ENCODE measurements at regions not wholly inside any gene's neighbourhood (a gene's known extent, or its start where the extent isn't known, plus 50 kb on each side); places are given as distances from the start of the nearest gene placed in this dataset.
"Not testable (repeated sequence)": the region's sequence is repeated elsewhere in the genome, so short reads cannot be mapped to it uniquely, and the experiment has no call there.

DNA sequence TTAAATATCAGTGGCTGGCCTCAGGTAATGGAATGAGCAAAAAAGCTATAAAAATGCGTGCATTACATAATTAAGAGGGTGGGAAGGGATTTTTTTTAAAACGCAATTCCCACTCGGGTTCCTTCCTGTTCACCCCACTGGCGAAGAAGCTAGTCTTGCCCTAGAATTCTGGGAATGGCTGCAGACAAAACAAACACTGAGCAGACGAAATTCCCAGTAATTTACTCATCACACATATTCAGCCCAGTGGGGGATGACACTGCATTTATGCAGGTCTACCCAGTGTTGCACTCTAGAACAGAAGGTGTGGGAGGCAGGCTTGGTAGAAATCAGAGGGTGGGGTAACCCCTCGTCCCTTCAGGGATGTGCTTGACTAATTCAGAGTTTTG, 2695.0 kb upstream of the DEFB115 start:
- Mint-ChIP-seq H3K27ac (no peak overlapping the region), H3K4me1 (ENCODE audit: low read depth in 2 of 2) (no peaks in the 10 kb centered on the region), H3K9me3 (peaks cover 0 to 3% of the 10 kb centered on the region in 2 donors), H3K4me3 (no peak overlapping the region), H3K27me3 (no peaks in the 10 kb centered on the region), H3K36me3 (ENCODE audit: insufficient read depth) (peaks cover 5% of the 10 kb centered on the region)
- ATAC-seq (replicated peaks) (no peak), DNase-seq (no peak)

DNA sequence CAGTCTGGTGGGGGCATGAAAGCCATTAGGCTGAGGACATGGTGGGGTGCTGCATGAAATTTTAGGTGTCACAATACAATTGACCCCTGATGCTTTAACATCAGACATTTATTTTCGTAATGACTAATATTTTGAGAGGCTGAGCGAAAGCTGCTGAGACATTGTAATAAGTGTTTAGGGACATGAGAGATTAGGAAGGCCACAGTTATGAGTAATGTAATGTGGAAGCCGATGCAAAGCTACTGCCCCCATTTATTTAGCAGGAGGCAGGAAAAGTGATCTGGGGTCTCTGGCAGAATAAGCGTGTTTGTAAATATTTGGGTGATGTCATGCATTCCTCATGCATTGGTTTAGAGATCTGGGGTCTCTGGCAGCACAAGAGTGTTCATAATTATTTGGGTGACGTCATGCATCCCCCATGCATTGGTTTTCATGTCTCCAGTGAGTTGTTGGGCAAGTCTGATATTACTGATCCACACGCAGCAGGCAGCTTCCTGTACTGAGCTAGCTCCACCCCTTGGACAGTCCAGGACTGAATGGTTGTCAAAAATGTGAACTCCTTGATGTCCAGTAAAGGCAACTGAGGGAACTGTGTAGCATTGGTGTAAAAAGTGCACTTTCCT, 2694.5 kb upstream of the DEFB115 start:
- not testable (repeated sequence) for DNase-seq; H3K4me1 Mint-ChIP-seq (ENCODE audit: low read depth in 2 of 2); H3K9me3 Mint-ChIP-seq; ATAC-seq (replicated peaks); H3K27me3 Mint-ChIP-seq; H3K27ac Mint-ChIP-seq; H3K4me3 Mint-ChIP-seq; H3K36me3 Mint-ChIP-seq (ENCODE audit: insufficient read depth)

DNA sequence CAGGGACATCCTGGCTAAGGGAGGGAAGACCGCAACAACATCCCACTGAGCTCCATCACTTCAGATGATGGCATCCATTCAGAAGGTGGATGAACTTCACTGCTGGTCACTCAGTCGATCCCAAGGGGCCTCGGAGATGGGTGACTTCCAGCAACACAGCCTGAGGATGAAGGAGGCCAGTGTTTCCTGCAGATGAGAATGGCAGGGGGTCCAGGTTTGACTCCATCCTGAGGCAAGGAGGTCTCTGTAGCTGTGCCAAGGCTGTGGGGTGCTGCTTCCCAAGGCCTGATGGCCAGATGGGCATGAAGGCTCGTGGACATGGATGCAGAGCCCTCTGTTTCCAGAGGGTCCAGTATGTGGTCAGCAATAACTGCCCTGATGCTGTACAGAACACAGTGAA, 2693.4 kb upstream of the DEFB115 start:
- DNase-seq; H3K36me3 Mint-ChIP-seq (ENCODE audit: insufficient read depth); ATAC-seq (replicated peaks); H3K27me3 Mint-ChIP-seq; H3K4me1 Mint-ChIP-seq (ENCODE audit: low read depth in 2 of 2); H3K9me3 Mint-ChIP-seq; H3K27ac Mint-ChIP-seq; H3K4me3 Mint-ChIP-seq: not testable (repeated sequence)

DNA sequence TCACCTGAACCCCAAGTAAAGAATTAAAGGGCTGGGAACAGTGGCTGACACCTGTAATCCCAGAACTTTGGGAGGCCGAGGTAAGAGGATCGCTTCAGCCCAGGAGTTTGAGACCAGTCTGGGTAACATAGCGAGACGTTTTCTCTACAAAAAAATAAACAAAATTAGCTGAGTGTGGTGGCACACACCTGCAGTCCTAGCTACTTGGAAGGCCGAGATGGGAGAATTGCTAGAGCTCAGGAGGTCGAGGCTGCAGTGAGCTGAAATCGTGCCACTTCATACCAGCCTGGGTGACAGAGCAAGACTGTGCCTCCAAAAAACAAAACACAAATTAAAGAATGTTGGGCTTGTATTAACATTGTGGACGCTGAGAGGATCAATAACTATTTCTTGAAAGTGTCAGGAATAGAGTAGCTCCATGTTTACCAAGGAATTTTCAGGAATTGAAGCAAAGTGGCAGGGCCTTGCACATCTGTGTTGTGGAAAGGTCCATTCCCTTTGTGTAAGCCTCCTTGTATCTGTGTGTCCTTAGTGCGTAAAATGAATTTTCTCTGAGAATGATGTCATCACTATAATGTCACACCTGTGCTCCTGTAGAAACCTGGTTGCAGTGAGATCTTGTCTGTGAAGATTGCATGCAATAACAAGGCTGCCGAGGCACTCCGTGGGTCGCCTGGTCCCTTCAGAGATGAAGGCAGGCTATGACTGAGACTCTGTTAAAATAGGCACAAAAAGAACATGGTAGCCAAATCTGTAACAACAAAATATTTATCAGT, 2692.6 kb upstream of the DEFB115 start:
- H3K4me3 Mint-ChIP-seq = not testable (repeated sequence)

DNA sequence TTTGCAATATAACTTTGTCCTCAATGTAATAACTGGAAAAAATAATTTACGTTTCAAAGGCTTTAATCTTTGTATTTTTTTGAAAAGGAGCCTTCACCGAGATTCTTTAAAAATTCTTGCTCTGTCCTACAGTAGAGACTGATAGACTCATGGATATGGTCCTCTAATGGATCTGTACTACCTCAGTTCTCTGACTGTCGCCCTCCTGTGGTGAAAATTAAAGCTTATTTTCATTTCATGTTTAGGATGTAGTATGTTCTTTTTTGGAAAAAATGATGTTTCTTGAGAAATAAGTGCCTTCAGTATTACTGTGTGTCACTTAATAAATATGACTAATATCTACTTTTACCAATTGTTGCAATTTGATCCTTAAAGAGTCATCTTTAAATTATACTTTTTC, 2681.5 kb upstream of the DEFB115 start:
- not testable (repeated sequence) for DNase-seq; H3K27ac Mint-ChIP-seq; H3K4me3 Mint-ChIP-seq; H3K9me3 Mint-ChIP-seq; H3K4me1 Mint-ChIP-seq (ENCODE audit: low read depth in 2 of 2); H3K27me3 Mint-ChIP-seq; ATAC-seq (replicated peaks)
- H3K36me3 Mint-ChIP-seq (ENCODE audit: insufficient read depth) = peaks cover 21% of the 10 kb centered on the region

More for the DNA sequence above, 2692.6 kb upstream of the DEFB115 start:
- H3K36me3 Mint-ChIP-seq (ENCODE audit: insufficient read depth); H3K9me3 Mint-ChIP-seq; H3K27me3 Mint-ChIP-seq; DNase-seq; H3K4me1 Mint-ChIP-seq (ENCODE audit: low read depth in 2 of 2); H3K27ac Mint-ChIP-seq; ATAC-seq (replicated peaks): not testable (repeated sequence)

DNA sequence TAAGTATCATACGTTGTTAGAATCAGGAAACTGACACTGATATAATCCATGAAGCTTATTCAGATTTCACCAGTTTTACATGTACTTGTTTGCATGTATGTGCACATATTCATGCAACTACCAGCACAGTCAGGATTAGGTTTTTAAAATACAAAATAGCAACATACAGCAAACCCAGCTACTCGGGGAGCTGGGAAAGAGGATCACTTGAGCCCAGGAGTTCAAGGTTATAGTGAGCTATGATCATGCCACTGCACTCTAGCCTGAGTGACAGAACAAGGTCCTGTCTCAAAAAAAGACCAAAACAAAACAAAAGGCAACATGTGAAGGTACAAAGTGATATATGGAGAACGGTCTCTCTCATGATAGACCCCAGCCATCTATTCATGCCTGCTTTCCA, 2665.8 kb upstream of the DEFB115 start:
- H3K9me3 Mint-ChIP-seq; H3K27me3 Mint-ChIP-seq; H3K27ac Mint-ChIP-seq; DNase-seq; ATAC-seq (replicated peaks); H3K4me3 Mint-ChIP-seq: not testable (repeated sequence)
- peaks cover 16 to 18% of the 10 kb centered on the region in 2 donors for H3K4me1 Mint-ChIP-seq (ENCODE audit: low read depth in 2 of 2)
- H3K36me3 Mint-ChIP-seq (ENCODE audit: insufficient read depth) = peaks cover 19% of the 10 kb centered on the region

DNA sequence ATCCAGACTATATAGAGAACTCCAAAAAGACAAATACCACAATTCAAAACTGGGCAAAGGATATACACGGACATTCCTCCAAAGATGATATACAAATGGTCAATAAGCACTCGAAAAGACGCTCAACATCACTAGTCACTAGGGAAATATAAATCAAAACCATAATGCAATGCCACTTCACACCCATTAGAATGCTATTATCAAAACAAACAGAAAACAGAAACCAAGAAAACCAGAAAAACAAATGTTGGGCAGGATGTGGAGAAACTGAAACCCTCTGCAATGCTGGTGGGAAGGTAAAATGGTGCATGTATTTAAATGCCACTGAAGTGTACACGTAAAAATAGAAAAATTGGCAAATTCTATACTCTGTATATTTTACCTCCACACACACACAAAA, 2664.1 kb upstream of the DEFB115 start:
- H3K27ac Mint-ChIP-seq; ATAC-seq (replicated peaks); DNase-seq; H3K27me3 Mint-ChIP-seq; H3K9me3 Mint-ChIP-seq: not testable (repeated sequence)
- H3K36me3 Mint-ChIP-seq (ENCODE audit: insufficient read depth) = peaks cover 19% of the 10 kb centered on the region
- peak overlapping the region; percentile 54 to 68 for H3K4me3 Mint-ChIP-seq
- H3K4me1 Mint-ChIP-seq (ENCODE audit: low read depth in 2 of 2) = peaks cover 25 to 34% of the 10 kb centered on the region in 2 donors

DNA sequence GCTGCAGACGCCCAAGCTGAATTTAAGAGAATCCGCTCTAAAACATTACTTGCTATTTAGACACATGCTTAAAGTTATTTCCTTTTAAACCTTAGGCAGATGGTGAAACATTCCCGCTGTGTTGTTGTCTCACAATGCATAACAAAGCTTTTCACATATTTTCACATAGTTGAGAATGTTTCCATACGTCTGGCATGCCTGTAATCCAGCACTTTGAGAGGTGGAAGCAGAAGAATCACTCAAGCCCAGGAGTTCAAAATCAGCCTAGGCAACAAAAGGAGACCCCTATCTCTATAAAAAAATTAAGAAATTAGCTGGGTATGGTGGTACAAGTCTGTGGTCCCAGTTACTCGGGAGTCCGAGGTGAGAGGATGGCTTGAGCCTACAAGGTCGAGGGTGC, 2663.0 kb upstream of the DEFB115 start:
- Mint-ChIP-seq H3K4me1 (ENCODE audit: low read depth in 2 of 2) (peaks cover 25 to 34% of the 10 kb centered on the region in 2 donors), H3K36me3 (ENCODE audit: insufficient read depth) (peaks cover 24% of the 10 kb centered on the region)
- not testable (repeated sequence) for H3K9me3 Mint-ChIP-seq; ATAC-seq (replicated peaks); H3K27ac Mint-ChIP-seq; DNase-seq; H3K27me3 Mint-ChIP-seq; H3K4me3 Mint-ChIP-seq

DNA sequence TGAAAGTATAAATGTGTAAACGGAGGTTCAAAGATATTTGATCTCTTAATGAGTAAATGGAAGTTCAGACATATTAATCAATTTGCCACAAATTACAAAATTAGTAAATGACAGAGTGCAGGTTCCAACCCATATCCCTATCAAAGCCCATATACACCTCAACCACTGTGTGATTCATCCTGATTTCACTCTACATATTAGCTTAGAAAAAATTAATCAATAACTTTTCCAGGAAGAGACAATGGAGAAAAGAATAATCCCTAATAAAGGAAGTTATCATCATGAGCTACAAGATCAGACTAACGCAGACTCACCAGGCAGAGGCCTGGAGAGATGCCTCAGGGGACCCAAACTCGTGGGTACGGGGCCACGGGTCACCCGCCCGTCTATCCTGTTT, 2655.5 kb upstream of the DEFB115 start:
- not testable (repeated sequence) for H3K27me3 Mint-ChIP-seq; DNase-seq; ATAC-seq (replicated peaks); H3K9me3 Mint-ChIP-seq
- Mint-ChIP-seq H3K4me1 (ENCODE audit: low read depth in 2 of 2) (peaks cover 20 to 27% of the 10 kb centered on the region in 2 donors), H3K36me3 (ENCODE audit: insufficient read depth) (peaks cover 27% of the 10 kb centered on the region), H3K4me3 (peak overlapping the region; percentile 87 to 98), H3K27ac (peak overlapping the region; percentile 68 to 89)

DNA sequence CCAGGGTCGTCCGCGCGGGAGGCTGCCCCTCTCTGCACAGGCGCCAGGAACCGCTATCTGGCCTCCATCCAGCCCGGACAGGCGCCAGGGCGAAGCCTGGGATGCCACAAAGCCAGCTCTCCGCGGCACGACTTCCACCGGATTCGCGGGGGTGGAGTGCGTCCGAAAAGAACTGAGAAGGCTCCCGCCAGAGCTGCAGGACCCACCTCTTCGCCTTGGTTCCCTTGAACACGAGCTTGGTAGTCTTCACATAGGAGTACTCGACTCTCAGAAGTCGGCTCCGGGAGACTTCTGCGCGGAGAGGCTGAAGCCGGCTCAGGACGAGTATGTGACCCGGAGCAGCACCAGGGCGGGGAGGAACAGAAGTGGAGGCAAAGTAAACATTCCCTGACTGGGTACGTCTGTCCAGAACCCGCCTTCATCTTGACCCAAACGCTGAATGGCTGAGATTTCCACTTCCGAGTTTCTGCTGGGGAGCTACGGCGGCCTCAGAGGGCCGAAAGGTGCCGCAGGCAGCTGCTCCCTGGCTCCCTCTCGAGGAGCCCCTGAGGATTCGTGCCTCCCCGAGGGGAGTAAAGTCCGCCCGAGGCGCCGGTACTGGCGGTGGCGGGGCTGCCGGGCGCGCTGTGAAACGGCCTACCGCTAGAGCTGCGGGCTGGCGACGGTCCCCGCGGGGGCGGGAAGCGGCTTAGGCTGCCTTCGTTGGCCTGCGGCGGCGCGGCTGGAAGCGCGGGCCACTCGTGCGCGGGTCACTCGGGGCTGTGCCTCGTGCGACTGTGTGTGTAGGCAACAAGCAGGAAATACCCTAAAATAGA, 2654.9 kb upstream of the DEFB115 start:
- not testable (repeated sequence) for H3K27me3 Mint-ChIP-seq, H3K9me3 Mint-ChIP-seq
- peak; percentile 96 for ATAC-seq (replicated peaks)
- peaks cover 27% of the 10 kb centered on the region for H3K36me3 Mint-ChIP-seq (ENCODE audit: insufficient read depth)
- peak overlapping the region; percentile 87 to 98 for H3K4me3 Mint-ChIP-seq
- H3K4me1 Mint-ChIP-seq (ENCODE audit: low read depth in 2 of 2) = peaks cover 18 to 21% of the 10 kb centered on the region in 2 donors
- H3K27ac Mint-ChIP-seq = peak overlapping the region; percentile 68 to 89
- DNase-seq = peak; percentile 75 to 81 (median 81)

DNA sequence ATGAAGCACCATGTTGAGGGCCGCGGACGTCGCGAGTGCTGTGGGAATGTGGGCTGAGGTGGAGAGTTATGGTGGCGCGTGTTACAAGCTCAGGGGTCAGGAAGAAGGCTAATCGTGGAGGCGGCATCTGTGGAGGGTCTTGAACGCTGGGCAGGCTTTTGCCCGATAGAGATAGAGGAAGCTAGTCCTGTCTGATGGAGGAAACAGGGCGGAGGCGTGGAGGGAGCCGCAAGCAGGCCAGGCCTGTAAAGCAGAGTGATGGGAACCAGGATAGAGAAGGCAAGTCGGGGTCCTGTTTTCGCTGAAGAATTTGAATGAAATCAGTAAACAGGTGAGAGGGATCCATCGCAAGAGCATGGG, 2654.3 kb upstream of the DEFB115 start:
- ATAC-seq (replicated peaks); DNase-seq; H3K27me3 Mint-ChIP-seq; H3K9me3 Mint-ChIP-seq: not testable (repeated sequence)
- Mint-ChIP-seq H3K27ac (peak overlapping the region; percentile 68 to 89), H3K36me3 (ENCODE audit: insufficient read depth) (peaks cover 27% of the 10 kb centered on the region), H3K4me1 (ENCODE audit: low read depth in 2 of 2) (peaks cover 13 to 16% of the 10 kb centered on the region in 2 donors), H3K4me3 (peak overlapping the region; percentile 87 to 98)

DNA sequence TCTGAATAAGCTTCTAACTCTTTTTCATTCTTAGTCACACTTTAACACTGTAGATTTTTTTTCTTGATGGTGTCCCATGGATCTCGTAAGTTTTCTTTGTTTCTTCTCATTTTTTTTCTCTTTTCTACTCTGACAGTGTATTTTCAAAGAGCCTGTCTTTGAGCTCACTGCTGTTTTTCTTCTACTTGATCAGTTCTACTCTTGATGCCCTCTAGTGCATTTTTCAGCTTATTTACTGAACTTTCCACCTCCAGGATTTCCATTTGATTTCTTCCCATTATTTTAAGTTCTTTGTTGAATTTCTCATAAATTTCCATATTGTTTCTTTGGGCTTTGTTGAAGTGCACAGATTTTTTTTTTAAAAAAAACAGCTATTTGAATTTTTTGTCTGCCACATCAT, 2641.1 kb upstream of the DEFB115 start:
- Mint-ChIP-seq H3K4me1 (ENCODE audit: low read depth in 2 of 2) (no peaks in the 10 kb centered on the region), H3K4me3 (no peak overlapping the region), H3K27ac (no peak overlapping the region), H3K27me3 (peaks cover 0 to 8% of the 10 kb centered on the region in 2 donors), H3K9me3 (peaks cover 15 to 33% of the 10 kb centered on the region in 2 donors), H3K36me3 (ENCODE audit: insufficient read depth) (no peaks in the 10 kb centered on the region)
- DNase-seq = no peak
- no peak for ATAC-seq (replicated peaks)

DNA sequence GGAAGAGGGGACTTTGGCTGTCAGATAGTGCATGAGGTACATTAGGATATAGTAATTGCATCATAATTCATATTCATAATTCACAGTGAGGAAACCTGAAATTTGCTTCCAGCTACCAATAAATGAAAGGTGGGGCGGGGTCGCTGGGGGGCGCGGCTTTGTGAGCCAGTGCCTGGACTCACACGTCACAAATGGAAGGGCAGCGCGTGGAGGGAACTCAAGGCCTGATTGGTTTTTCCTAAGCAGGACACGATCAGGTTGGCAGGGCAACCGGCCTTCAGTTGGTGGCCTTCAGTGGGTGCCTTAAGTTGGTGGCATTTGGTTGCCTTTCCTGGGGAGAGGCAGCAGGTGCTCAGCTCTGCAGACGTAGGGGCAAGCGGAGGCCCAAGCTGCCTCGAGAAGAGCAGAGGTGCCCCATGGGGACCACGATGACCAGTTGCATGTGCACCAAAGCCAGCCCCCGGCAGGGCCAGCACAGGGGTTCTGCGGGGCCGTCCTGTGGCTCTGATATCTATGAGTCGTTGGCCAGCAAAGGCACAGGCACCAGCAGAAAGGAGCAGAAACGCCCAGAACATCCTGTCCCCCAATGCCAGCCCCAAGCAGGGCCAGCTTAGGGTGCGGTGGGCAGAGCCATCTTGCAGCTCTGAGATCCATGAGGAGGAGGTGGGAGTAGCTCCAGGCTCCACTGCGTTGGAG, 2637.4 kb upstream of the DEFB115 start:
- not testable (repeated sequence) for H3K4me1 Mint-ChIP-seq (ENCODE audit: low read depth in 2 of 2); H3K27ac Mint-ChIP-seq; H3K36me3 Mint-ChIP-seq (ENCODE audit: insufficient read depth); ATAC-seq (replicated peaks); H3K4me3 Mint-ChIP-seq; DNase-seq
- Mint-ChIP-seq H3K27me3 (peaks cover 0 to 18% of the 10 kb centered on the region in 2 donors), H3K9me3 (peaks cover 15 to 19% of the 10 kb centered on the region in 2 donors)
